Thyroid gland (tissue), 4 donors: ENCODE measurements at regions not wholly inside any gene's neighbourhood (a gene's known extent, or its start where the extent isn't known, plus 50 kb on each side); places are given as distances from the start of the nearest gene placed in this dataset.

ENCODE experiments used
- DNase-seq, 2 donors: peaks; one replicate each; pipeline ENCODE4 v3.0.0-alpha.2; 2019
- H3K27ac ChIP-seq, 3 donors: fragments of 200-600 bp; sonication (generic); 1 replicate in 2 of 3; 2 replicates in 1 of 3; pipeline ENCODE4 v1.5.1; 2016 to 2019; ENCODE audit warnings: mild to moderate bottlenecking in 1 of 3, moderate library complexity in 1 of 3
- H3K27me3 ChIP-seq: fragments of 200-600 bp; sonication (generic); one replicate; pipeline ENCODE4 v1.5.1; 2019
- H3K36me3 ChIP-seq, 2 donors: fragments of 200-600 bp; sonication (generic); one replicate each; pipeline ENCODE4 v1.5.1; 2016 to 2019
- H3K4me1 ChIP-seq, 2 donors: fragments of 200-600 bp; sonication (generic); one replicate each; pipeline ENCODE4 v1.5.1; 2017 to 2019
- H3K4me3 ChIP-seq, 3 donors: fragments of 200-600 bp; sonication (generic); replicated peaks in 1 of 3; 1 replicate in 2 of 3; 2 replicates in 1 of 3; pipeline ENCODE4 v1.5.1; 2016; ENCODE audit warnings: mild to moderate bottlenecking in 1 of 3
- H3K9me3 ChIP-seq: fragments of 200-600 bp; sonication (generic); one replicate; pipeline ENCODE4 v1.5.1; 2017
- CTCF ChIP-seq, 6 experiments: fragments of 200-600 bp in 3 of 6; fragments of 450-650 bp in 3 of 6; sonication (generic) in 3 of 6; IDR thresholded peaks; one replicate each; pipeline ENCODE4 v1.5.1; 2016 to 2019; ENCODE audit warnings: antibody characterized with exemption in 6 of 6, mild to moderate bottlenecking in 2 of 6, inconsistent platforms in 1 of 6, moderate library complexity in 1 of 6
- POLR2A ChIP-seq, 2 donors: fragments of 450-650 bp; IDR thresholded peaks; one replicate each; pipeline ENCODE4 v1.6.1; 2017; ENCODE audit warnings: antibody characterized with exemption in 2 of 2, mild to moderate bottlenecking in 2 of 2, moderate library complexity in 1 of 2
- WGBS, 2 donors: methylation state at CpG; one replicate each; pipeline ENCODE4 v1.1.5; 2017; 5-methylcytosine and 5-hydroxymethylcytosine counted together
- intact Hi-C: fragments of 100-400 bp; cut with DNase I; formaldehyde crosslinking; loops from one replicate; pipeline ENCODE4 v1.15.1; 2023

GRCh38 chr5:12013351-12013750, 109.1 kb upstream of the CTNND2 start:
- H3K9me3 ChIP-seq = no peaks in the 10 kb centered on the region
- no peak for DNase-seq
- WGBS, 2 donors = 55 to 80% methylated on average over 1 of the region's 1 CpG
- no peaks in the 10 kb centered on the region for H3K4me1 ChIP-seq
- H3K4me3 ChIP-seq = no peak overlapping the region
- intact Hi-C loops = no loop called here
- no peak for TF ChIP-seq CTCF (IDR thresholded peaks at IDR 0.05)
- no peak for TF ChIP-seq POLR2A (IDR thresholded peaks at IDR 0.05)
- no peak overlapping the region for H3K27ac ChIP-seq
- H3K27me3 ChIP-seq = no peaks in the 10 kb centered on the region
- H3K36me3 ChIP-seq = no peaks in the 10 kb centered on the region

GRCh38 chr5:12003680-12004079, 99.4 kb upstream of the CTNND2 start:
- no peaks in the 10 kb centered on the region for H3K27me3 ChIP-seq
- H3K4me1 ChIP-seq = no peaks in the 10 kb centered on the region
- no peaks in the 10 kb centered on the region for H3K36me3 ChIP-seq
- intact Hi-C loops = no loop called here
- no peaks in the 10 kb centered on the region for H3K9me3 ChIP-seq
- 64 to 91% methylated on average over 2 of the region's 2 CpGs for WGBS, 2 donors
- no peak overlapping the region for H3K27ac ChIP-seq
- no peak for TF ChIP-seq CTCF (IDR thresholded peaks at IDR 0.05)
- no peak for TF ChIP-seq POLR2A (IDR thresholded peaks at IDR 0.05)
- no peak overlapping the region for H3K4me3 ChIP-seq
- no peak for DNase-seq

- no peak for DNase-seq
- no peak for TF ChIP-seq POLR2A (IDR thresholded peaks at IDR 0.05)
- H3K27me3 ChIP-seq = no peaks in the 10 kb centered on the region
- intact Hi-C loops = no loop called here
- H3K4me1 ChIP-seq = no peaks in the 10 kb centered on the region
- no peak overlapping the region for H3K4me3 ChIP-seq
- no peaks in the 10 kb centered on the region for H3K36me3 ChIP-seq
- no peaks in the 10 kb centered on the region for H3K9me3 ChIP-seq
- no peak overlapping the region for H3K27ac ChIP-seq
Measured at GRCh38 chr5:11998397-11998796, 94.2 kb upstream of the CTNND2 start.

GRCh38 chr5:11997942-11998341, 93.7 kb upstream of the CTNND2 start:
- H3K4me1 ChIP-seq = no peaks in the 10 kb centered on the region
- H3K9me3 ChIP-seq = no peaks in the 10 kb centered on the region
- intact Hi-C loops = no loop called here
- DNase-seq = no peak
- no peak overlapping the region for H3K4me3 ChIP-seq
- H3K27me3 ChIP-seq = no peaks in the 10 kb centered on the region
- H3K27ac ChIP-seq = no peak overlapping the region
- 93% methylated on average over 11 of the region's 11 CpGs for WGBS, 2 donors
- H3K36me3 ChIP-seq = no peaks in the 10 kb centered on the region
- no peak for TF ChIP-seq POLR2A (IDR thresholded peaks at IDR 0.05)
- no peak for TF ChIP-seq CTCF (IDR thresholded peaks at IDR 0.05)

- DNase-seq = no peak
- no peaks in the 10 kb centered on the region for H3K9me3 ChIP-seq
- TF ChIP-seq POLR2A (IDR thresholded peaks at IDR 0.05) (no peak), CTCF (IDR thresholded peaks at IDR 0.05) (no peak)
- no peaks in the 10 kb centered on the region for H3K27me3 ChIP-seq
- 69 to 85% methylated on average over 2 of the region's 2 CpGs for WGBS, 2 donors
- H3K4me3 ChIP-seq = no peak overlapping the region
- no peak overlapping the region for H3K27ac ChIP-seq
- H3K36me3 ChIP-seq = no peaks in the 10 kb centered on the region
- no peaks in the 10 kb centered on the region for H3K4me1 ChIP-seq
- intact Hi-C loops = no loop called here
Measured at GRCh38 chr5:11992518-11992917, 88.3 kb upstream of the CTNND2 start.

- no peak for DNase-seq
- Histone ChIP-seq H3K27me3 (no peaks in the 10 kb centered on the region), H3K36me3 (no peaks in the 10 kb centered on the region), H3K4me3 (no peak overlapping the region), H3K9me3 (no peaks in the 10 kb centered on the region), H3K27ac (no peak overlapping the region), H3K4me1 (no peaks in the 10 kb centered on the region)
- 81 to 87% methylated on average over 2 of the region's 2 CpGs for WGBS, 2 donors
- intact Hi-C loops = no loop called here
- TF ChIP-seq POLR2A (IDR thresholded peaks at IDR 0.05) = no peak
- TF ChIP-seq CTCF (IDR thresholded peaks at IDR 0.05) = no peak
Measured at GRCh38 chr5:11985993-11986392, 81.7 kb upstream of the CTNND2 start.
